Activated T-cell treated with anti-CD3 and anti-CD28 coated beads, Interleukin-2, amount 50 U/mL, for 24 hours (primary cell): ENCODE measurements at regions not wholly inside any gene's neighbourhood (a gene's known extent, or its start where the extent isn't known, plus 50 kb on each side); places are given as distances from the start of the nearest gene placed in this dataset.

ENCODE experiments used
- DNase-seq: peaks from one replicate; pipeline ENCODE4 v3.0.0-alpha.2; 2020
- H3K27ac Mint-ChIP-seq: 2 replicates; pipeline ENCODE4 v1.8.0; 2020; ENCODE audit warnings: mild to moderate bottlenecking, mixed read lengths
- H3K27me3 Mint-ChIP-seq: 2 replicates; pipeline ENCODE4 v1.8.0; 2020; ENCODE audit warnings: mixed read lengths
- H3K36me3 Mint-ChIP-seq: 2 replicates; pipeline ENCODE4 v1.8.0; 2020; ENCODE audit warnings: low read depth, mixed read lengths
- H3K4me1 Mint-ChIP-seq: 2 replicates; pipeline ENCODE4 v1.8.0; 2020; ENCODE audit warnings: low read depth, mixed read lengths
- H3K4me3 Mint-ChIP-seq: 2 replicates; pipeline ENCODE4 v1.8.0; 2020; ENCODE audit warnings: mild to moderate bottlenecking, moderate library complexity, mixed read lengths
- H3K9me3 Mint-ChIP-seq: 2 replicates; pipeline ENCODE4 v1.8.0; 2020; ENCODE audit warnings: mixed read lengths

DNA sequence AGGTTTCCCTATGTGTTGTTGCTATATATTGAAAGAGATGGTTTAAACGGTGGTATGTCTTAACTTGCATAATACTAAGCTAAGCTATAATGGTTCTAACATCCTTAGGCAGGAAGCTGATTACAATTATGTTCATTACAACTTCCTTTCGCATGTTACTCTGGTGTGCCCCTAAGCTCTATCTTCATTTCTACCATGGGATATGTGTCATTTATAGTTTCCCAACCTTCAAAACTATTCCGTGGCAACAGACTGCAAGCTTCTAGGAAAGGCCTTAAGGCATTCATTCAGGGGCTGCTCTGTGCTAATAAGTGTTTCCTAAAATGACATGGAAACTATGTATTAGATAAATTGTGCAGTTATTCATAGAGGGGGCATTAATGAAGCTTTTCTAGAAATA, 294.6 kb downstream of the GXYLT1 start:
- Mint-ChIP-seq H3K27me3 (peaks cover 2% of the 10 kb centered on the region), H3K36me3 (no peaks in the 10 kb centered on the region), H3K9me3 (peaks cover 5% of the 10 kb centered on the region), H3K27ac (no peak overlapping the region), H3K4me3 (no peak overlapping the region), H3K4me1 (no peaks in the 10 kb centered on the region)
- DNase-seq: no peak

GRCh38 chr12:41846718-41847117, 298.0 kb downstream of the GXYLT1 start:
- no peaks in the 10 kb centered on the region for H3K4me1 Mint-ChIP-seq
- no peak overlapping the region for H3K27ac Mint-ChIP-seq
- no peaks in the 10 kb centered on the region for H3K27me3 Mint-ChIP-seq
- peaks cover 5% of the 10 kb centered on the region for H3K9me3 Mint-ChIP-seq
- no peak for DNase-seq
- no peaks in the 10 kb centered on the region for H3K36me3 Mint-ChIP-seq
- no peak overlapping the region for H3K4me3 Mint-ChIP-seq

DNA sequence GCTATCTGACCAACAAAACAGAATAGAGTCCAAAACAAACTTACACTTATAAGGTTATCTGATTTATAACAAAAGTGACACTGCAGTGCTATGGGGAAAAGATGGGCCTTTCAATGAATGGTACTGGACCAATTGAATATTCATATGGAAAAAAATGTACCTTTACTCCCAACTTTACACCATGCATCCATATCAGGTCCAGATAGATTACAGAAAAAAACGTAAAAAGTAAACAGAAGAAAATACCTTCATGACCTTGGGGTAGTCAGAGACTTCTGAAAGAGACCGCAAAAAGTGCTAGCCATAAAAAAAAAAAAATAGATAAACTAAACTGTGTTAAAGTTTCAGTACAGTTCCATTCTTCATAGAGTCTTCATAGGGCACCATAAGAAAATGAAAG, 308.3 kb downstream of the GXYLT1 start:
- Mint-ChIP-seq H3K9me3 (no peaks in the 10 kb centered on the region), H3K4me3 (no peak overlapping the region), H3K27me3 (peaks cover 2% of the 10 kb centered on the region), H3K4me1 (no peaks in the 10 kb centered on the region), H3K36me3 (no peaks in the 10 kb centered on the region), H3K27ac (no peak overlapping the region)
- no peak for DNase-seq

DNA sequence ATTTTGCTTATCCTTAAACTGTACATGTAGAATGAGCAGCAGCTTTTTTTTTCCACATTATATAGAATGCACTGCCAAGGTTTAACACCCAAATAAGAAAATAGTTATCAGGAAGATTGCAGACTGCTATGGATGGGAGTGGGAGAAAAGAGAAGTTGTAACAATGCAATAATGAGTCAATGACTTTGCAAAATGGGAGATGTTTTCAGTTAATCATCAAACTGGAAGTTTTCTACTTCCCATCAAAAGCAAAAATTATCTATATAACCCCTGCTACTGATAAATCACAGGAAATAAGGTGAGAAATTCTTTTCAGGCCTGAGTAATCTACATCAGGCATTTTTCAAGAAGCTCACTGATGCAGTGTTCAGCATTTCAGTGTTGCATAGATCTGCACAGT, 309.1 kb downstream of the GXYLT1 start:
- Mint-ChIP-seq H3K4me1 (no peaks in the 10 kb centered on the region), H3K27ac (no peak overlapping the region), H3K4me3 (no peak overlapping the region), H3K9me3 (no peaks in the 10 kb centered on the region), H3K27me3 (peaks cover 2% of the 10 kb centered on the region), H3K36me3 (no peaks in the 10 kb centered on the region)
- DNase-seq: no peak

- no peaks in the 10 kb centered on the region for H3K4me1 Mint-ChIP-seq
- H3K9me3 Mint-ChIP-seq: no peaks in the 10 kb centered on the region
- H3K27me3 Mint-ChIP-seq: no peaks in the 10 kb centered on the region
- no peaks in the 10 kb centered on the region for H3K36me3 Mint-ChIP-seq
- no peak overlapping the region for H3K4me3 Mint-ChIP-seq
- DNase-seq: no peak
- H3K27ac Mint-ChIP-seq: no peak overlapping the region
These were observed 324.7 kb downstream of the GXYLT1 start for GRCh38 chr12:41819948-41820347.

GRCh38 chr12:41804026-41804425, 340.6 kb downstream of the GXYLT1 start:
- Mint-ChIP-seq H3K4me1 (no peaks in the 10 kb centered on the region), H3K4me3 (no peak overlapping the region), H3K27ac (no peak overlapping the region), H3K9me3 (no peaks in the 10 kb centered on the region), H3K27me3 (peaks cover 4% of the 10 kb centered on the region), H3K36me3 (no peaks in the 10 kb centered on the region)
- DNase-seq: no peak

DNA sequence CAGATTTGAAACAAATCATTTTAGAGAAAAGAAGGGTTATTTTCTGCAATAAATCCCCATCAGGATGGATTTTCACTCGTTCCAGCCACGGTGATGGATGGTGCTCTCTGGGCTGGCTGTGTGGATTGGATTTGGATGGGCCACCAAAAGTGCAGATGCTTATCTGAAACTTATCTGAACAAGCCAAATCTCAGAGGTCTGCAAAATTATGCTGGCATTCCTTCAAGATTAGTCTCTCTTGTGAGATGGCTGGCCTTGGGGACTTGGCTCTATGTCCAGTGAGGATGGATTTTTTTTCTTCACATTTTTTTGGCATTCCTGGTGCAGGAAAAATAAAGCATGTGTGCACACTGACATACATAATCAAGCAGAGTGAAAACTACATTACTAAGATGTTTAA, 341.9 kb downstream of the GXYLT1 start:
- DNase-seq: no peak
- Mint-ChIP-seq H3K36me3 (no peaks in the 10 kb centered on the region), H3K27me3 (peaks cover 4% of the 10 kb centered on the region), H3K4me1 (no peaks in the 10 kb centered on the region), H3K27ac (no peak overlapping the region), H3K9me3 (no peaks in the 10 kb centered on the region), H3K4me3 (no peak overlapping the region)

DNA sequence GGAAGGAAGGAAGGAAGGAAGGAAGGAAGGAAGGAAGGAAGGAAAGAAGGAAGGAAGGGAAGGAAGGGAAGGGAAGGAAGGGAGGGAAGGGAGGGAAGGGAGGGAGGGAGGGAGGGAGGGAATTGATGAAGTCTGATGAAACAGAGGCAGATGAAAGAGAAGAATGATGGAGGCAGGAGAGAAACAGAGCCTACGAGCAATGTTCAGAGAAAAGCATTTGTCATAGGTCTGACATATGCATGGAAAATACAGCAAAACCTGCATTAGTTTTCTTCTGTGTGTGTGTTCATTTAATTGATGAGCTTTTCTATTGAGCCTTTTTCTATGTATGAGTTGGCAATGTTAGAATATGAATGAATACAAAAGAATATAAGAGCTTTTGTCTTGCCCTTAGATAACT, 343.4 kb downstream of the GXYLT1 start:
- Mint-ChIP-seq H3K36me3 (no peaks in the 10 kb centered on the region), H3K9me3 (no peaks in the 10 kb centered on the region), H3K27me3 (peaks cover 2% of the 10 kb centered on the region), H3K27ac (no peak overlapping the region), H3K4me3 (no peak overlapping the region), H3K4me1 (no peaks in the 10 kb centered on the region)
- DNase-seq: no peak

DNA sequence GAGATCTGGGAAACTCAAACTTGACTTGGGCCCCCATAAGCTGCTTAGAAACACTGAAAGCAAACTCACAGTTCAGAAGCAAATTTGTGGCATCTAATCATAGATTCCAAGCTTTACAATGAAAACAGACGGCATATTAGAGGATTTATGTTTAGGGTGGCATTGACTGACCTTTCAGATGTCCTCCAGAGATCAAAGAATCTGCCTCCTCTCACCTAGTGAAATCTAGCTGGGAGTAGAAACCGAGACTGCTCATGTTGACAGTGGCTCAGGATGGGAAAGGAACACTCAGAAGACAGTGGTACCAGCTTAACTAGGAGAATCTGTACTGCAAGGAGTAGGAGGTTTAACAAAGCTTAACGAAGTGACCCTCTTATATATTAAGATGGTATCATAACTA, 345.0 kb downstream of the GXYLT1 start:
- Mint-ChIP-seq H3K36me3 (no peaks in the 10 kb centered on the region), H3K9me3 (no peaks in the 10 kb centered on the region), H3K4me3 (no peak overlapping the region), H3K27ac (no peak overlapping the region), H3K4me1 (no peaks in the 10 kb centered on the region), H3K27me3 (peaks cover 2% of the 10 kb centered on the region)
- DNase-seq: no peak

DNA sequence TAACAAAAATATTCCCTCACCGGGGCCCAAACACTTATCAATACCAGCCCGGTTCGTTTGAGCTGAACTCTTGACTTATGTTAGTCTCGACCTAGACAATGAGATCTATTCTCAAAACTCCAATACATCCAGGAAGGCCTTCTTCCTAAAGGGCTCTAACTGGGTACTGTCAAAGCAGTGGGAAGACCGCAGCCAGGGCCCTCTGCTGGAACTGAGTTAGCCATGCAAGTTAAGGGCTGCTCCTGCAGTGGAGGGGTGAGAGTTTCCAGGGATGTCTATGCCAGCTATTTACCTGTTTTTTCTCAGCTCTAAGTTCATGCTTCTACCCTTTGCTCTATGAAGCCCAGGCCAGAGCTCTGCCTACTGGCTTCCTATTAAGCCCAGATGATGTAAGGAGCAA, 348.8 kb downstream of the GXYLT1 start:
- no peaks in the 10 kb centered on the region for H3K36me3 Mint-ChIP-seq
- DNase-seq: no peak
- H3K27me3 Mint-ChIP-seq: peaks cover 2% of the 10 kb centered on the region
- no peak overlapping the region for H3K27ac Mint-ChIP-seq
- no peaks in the 10 kb centered on the region for H3K4me1 Mint-ChIP-seq
- peaks cover 6% of the 10 kb centered on the region for H3K9me3 Mint-ChIP-seq
- H3K4me3 Mint-ChIP-seq: no peak overlapping the region

- H3K9me3 Mint-ChIP-seq: peaks cover 10% of the 10 kb centered on the region
- peaks cover 2% of the 10 kb centered on the region for H3K27me3 Mint-ChIP-seq
- DNase-seq: no peak
- no peak overlapping the region for H3K4me3 Mint-ChIP-seq
- H3K27ac Mint-ChIP-seq: no peak overlapping the region
- no peaks in the 10 kb centered on the region for H3K4me1 Mint-ChIP-seq
- no peaks in the 10 kb centered on the region for H3K36me3 Mint-ChIP-seq
These were observed 349.5 kb downstream of the GXYLT1 start for GRCh38 chr12:41795051-41795600.

DNA sequence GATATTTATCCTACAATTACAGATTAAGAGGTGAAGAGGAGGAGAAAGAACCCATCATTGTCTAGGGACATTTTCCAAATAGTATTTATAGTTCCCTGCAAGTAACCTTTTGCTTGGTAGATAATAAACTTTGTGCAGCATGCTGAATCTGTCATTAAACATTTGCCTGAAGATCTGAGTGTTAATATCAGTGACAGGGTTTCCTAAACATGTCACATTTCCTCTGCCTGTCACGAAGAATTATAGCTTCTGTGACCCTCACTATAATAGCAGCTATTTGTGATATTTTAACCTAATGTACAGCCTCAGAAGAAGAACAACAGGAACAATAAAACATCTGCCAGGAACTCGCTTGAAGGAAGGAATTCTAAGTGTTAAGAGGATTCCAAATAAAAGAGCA, 350.3 kb downstream of the GXYLT1 start:
- no peak for DNase-seq
- Mint-ChIP-seq H3K36me3 (no peaks in the 10 kb centered on the region), H3K27ac (no peak overlapping the region), H3K27me3 (peaks cover 2% of the 10 kb centered on the region), H3K9me3 (peaks cover 10% of the 10 kb centered on the region), H3K4me1 (no peaks in the 10 kb centered on the region), H3K4me3 (no peak overlapping the region)

- DNase-seq: no peak
- Mint-ChIP-seq H3K36me3 (no peaks in the 10 kb centered on the region), H3K27ac (no peak overlapping the region), H3K4me1 (no peaks in the 10 kb centered on the region), H3K27me3 (no peaks in the 10 kb centered on the region), H3K9me3 (no peaks in the 10 kb centered on the region), H3K4me3 (no peak overlapping the region)
These were observed 359.7 kb downstream of the GXYLT1 start for GRCh38 chr12:41784957-41785356.

- Mint-ChIP-seq H3K4me3 (no peak overlapping the region), H3K27me3 (no peaks in the 10 kb centered on the region), H3K36me3 (no peaks in the 10 kb centered on the region), H3K9me3 (no peaks in the 10 kb centered on the region), H3K27ac (no peak overlapping the region), H3K4me1 (no peaks in the 10 kb centered on the region)
- no peak for DNase-seq
These were observed 365.7 kb downstream of the GXYLT1 start for GRCh38 chr12:41778934-41779333.

DNA sequence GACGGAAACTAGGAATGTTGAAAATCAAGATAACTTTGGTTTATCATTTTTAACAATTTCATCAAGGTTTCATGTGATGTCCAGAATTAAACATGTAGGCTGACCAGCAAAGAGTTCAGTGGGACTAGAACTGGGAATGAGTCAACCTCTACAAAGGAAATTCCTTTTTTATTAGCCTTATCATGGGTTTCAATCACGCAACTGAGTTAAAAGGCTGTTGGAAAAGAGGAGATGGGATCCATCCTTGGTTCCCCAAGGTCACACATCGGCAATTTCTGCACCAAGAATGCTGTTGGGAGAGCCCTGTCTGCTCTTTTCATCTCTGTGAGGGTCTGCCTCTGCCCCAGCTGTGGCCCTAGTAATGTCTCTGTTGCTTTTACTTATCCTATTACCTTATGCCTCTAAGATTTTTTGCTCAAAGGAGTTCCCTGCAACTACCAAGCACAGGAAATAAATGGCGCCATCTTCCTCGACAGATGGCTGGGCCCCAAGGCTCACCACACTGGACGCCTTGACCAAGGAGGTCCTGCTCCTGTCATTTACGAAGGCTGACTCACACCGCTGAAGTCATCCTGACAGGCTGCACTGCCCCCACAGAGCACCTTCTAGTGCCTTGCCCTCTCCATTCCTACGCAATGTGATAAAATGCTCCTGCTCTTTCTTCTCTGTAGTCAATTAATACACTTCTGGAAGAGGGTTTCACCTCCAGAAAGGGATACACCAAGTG, 367.4 kb downstream of the GXYLT1 start:
- DNase-seq: no peak
- no peaks in the 10 kb centered on the region for H3K4me1 Mint-ChIP-seq
- no peaks in the 10 kb centered on the region for H3K27me3 Mint-ChIP-seq
- H3K27ac Mint-ChIP-seq: no peak overlapping the region
- H3K4me3 Mint-ChIP-seq: no peak overlapping the region
- H3K9me3 Mint-ChIP-seq: no peaks in the 10 kb centered on the region
- H3K36me3 Mint-ChIP-seq: no peaks in the 10 kb centered on the region

- no peaks in the 10 kb centered on the region for H3K9me3 Mint-ChIP-seq
- H3K4me3 Mint-ChIP-seq: no peak overlapping the region
- H3K36me3 Mint-ChIP-seq: no peaks in the 10 kb centered on the region
- H3K27ac Mint-ChIP-seq: no peak overlapping the region
- no peak for DNase-seq
- H3K4me1 Mint-ChIP-seq: peaks cover 4% of the 10 kb centered on the region
- no peaks in the 10 kb centered on the region for H3K27me3 Mint-ChIP-seq
These were observed 372.2 kb downstream of the GXYLT1 start for GRCh38 chr12:41772478-41772877.
